ENCODE measurements at regions not wholly inside any gene's neighbourhood (a gene's known extent, or its start where the extent isn't known, plus 50 kb on each side); places are given as distances from the start of the nearest gene placed in this dataset.

GRCh38 chr22:27129266-27129665 lies 471.9 kb downstream of the MIAT start:
- DNase-seq, result peak; percentile 77

DNA sequence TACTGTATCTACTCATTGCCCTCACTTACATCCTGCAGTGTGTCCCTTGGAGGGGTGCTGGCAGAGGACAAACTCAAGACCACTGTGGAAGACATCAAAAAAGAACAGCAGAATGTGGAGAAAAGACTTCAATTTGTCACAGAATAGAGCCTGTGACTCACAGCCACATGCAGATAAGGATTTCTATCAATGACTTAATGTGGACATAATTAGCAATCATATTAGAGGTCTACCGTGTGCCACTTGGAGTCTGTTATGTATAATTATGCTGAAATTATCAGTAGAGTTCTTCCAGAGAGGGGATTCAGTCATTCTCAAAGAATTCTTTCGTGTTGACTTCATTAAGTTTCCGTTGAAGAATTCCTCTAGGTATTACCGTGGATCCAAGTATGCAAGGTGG lies 473.5 kb downstream of the MIAT start:
- no peak for DNase-seq

DNA sequence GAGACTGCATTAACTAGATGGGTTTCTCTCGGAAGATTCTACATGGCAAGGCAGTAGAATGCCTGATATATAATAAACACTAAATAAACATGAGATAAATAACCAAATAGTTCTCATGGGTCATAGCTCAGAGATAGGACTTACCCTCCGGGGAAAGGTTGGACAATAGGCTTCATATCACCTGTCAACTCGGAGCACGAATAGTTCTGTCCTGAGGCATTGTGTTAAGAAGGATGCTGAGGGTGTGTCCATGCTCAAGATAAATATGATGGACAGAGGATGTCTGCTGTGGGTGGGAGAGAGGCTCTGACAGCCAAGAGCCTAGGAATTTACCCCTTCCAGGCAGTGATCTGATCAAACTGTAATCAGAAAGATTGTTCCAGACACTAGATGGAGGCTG lies 474.0 kb downstream of the MIAT start:
- no peak for DNase-seq

DNA sequence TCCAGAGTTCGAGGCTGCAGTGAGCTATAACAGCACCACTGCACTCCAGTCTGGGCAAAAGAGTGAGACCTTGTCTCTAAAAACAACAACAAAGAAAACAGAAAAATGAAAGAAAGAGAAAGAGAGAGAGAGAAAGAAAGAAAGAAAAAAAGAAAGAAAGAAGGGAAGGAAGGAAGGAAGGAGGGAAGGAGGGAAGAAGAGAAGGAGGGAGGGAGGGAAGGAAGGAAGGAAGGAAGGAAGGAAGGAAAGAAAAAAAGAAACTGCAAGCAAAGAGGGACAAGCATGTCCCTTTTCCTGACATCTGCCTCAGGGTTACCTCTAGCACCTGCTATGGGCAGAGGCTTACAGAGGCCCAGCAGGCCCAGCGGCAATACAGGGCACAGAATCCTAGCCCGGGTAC lies 475.0 kb downstream of the MIAT start:
- DNase-seq, result no peak

DNA sequence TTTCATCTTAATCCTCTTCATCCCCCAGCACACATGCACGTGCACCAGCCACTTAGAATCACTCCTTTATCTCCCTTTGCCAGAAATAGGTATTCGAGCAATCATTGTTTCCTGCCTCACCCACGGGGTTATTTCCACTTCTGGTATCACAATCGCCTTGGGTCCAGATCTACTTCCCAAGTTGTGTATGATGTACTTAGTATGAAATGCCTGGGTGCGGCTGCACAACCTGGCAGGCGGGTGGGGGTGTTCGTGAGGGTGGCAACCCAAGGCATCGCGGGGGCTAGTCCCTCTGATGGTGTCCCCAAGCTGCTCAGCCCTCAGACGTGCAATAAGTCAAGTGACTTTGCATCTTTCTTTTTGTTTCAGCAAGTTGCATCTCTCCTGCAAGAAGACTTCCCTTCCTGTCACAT lies 475.6 kb downstream of the MIAT start:
- DNase-seq, result no peak

DNA sequence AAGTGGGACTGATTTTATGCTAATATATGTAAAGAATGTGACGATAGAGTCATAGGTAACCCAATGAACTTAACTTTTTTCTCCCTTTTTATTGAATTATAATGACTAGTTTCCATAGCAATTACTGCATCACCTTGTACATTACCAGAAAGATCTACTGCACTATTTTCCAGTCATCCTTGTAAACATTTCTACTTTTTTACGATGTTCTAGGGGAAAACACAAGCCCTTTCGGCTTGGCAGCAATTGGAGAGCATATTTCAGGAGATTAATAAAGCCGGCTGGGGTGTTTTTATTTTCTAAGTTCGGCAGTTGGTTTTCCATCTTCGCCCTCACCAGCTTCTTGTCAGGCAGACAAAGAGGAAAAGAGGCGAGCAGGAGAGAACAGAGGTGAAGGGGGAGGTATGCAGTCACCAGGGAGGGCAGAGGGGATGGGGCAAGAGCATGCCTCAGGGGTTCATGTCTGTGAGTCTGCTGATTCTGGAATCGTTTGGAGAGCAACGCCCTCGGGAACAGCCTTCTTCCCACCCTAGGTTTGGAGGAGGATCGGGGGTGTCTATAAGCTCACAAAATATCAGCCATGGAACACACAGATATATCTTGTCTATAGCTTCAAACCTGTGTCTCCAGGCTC lies 476.4 kb downstream of the MIAT start:
- DNase-seq, result no peak

DNA sequence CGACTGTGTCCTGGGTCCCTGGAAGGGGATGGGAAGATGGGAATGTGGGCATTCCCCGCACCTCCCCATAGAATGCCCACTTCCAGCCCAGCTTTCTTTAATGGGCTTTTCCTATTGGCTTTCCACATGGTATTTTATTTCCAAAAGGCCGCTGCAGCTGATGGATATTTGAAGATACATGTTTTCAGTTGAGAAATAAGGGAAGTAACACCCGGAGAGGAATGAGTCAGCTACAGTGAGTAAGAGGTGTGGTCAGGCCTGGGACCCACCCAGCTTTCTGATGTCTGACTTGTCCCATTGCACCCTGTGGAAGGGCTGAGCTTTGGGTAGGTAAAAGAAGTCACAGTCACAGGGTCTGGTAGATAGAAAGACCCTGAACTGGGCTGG lies 476.9 kb downstream of the MIAT start:
- peak; percentile 78 for DNase-seq

DNA sequence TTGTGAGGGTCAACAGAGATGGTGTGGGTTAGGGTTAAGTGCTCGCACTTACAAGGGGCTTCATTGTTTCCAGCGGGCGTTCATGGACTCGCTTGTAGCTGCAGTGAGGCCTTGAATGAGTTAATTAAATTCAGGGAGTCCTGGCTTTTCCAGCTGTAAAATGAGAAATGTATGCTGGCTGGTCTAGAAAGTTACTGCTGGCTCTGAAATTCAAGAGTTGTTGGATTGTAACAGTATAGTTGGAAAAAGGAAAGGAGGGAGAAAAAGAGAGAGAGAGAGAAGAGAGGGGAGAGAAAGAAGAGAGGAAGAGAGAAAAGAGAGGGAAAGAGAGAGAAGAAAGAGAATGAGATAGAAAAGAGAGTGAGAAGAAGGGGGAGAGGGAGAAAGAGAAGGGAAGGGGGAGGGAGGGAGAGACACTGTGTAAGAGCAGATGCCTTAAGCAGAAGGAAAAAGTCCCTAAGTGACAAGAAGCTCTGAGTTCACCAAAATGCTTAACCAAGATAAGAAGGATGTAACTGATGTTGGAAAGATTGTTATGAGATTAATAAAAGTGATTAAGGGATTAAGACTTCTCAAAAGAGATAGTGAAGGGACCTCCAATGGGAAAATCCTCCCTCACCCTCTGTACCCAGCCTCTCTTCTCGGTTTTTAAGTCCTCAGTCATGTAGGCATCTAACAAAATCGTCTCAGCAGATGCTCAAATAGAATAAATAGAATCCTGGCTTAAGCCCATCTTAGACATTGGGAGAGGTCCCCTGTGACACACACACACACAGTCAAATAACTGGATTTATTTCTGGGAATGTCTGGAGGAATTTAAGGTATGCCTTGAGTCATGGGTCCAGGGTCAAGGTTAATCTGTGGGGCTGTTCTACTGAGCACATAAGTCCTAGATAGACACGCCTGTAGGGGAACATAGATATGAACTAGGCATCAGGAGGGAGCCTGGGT lies 477.9 kb downstream of the MIAT start:
- peak; percentile 71 for DNase-seq

- no peak for DNase-seq
Observed at GRCh38 chr22:27136596-27136995, 479.2 kb downstream of the MIAT start.

- no peak for DNase-seq
Observed at GRCh38 chr22:27137871-27138337, 480.5 kb downstream of the MIAT start.

DNA sequence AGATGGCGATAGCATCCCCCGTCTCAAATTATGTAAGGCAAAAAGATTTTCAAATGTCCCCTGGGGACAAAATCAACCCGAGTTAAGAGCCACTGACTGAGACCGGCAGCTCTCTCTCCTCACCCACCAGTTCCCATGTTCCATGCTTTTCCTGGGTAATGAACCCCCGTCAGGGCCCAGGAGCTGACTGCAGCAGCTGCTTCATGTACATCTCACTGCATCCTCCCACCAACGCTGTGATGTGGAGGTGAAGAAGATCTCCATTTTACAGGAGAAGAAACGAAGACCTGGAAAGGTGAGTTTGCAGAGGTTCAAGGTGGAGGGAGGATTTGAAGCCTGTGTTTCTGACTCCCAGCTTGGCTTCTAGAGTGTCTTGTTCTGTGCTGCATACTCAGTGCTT lies 481.1 kb downstream of the MIAT start:
- DNase-seq, result no peak

- peak; percentile 50 for DNase-seq
Observed at GRCh38 chr22:27139935-27140511, 482.6 kb downstream of the MIAT start.

- DNase-seq, result no peak
Observed at GRCh38 chr22:27142286-27142685, 484.9 kb downstream of the MIAT start.

GRCh38 chr22:27144321-27144720 lies 486.9 kb downstream of the MIAT start:
- no peak for DNase-seq

DNA sequence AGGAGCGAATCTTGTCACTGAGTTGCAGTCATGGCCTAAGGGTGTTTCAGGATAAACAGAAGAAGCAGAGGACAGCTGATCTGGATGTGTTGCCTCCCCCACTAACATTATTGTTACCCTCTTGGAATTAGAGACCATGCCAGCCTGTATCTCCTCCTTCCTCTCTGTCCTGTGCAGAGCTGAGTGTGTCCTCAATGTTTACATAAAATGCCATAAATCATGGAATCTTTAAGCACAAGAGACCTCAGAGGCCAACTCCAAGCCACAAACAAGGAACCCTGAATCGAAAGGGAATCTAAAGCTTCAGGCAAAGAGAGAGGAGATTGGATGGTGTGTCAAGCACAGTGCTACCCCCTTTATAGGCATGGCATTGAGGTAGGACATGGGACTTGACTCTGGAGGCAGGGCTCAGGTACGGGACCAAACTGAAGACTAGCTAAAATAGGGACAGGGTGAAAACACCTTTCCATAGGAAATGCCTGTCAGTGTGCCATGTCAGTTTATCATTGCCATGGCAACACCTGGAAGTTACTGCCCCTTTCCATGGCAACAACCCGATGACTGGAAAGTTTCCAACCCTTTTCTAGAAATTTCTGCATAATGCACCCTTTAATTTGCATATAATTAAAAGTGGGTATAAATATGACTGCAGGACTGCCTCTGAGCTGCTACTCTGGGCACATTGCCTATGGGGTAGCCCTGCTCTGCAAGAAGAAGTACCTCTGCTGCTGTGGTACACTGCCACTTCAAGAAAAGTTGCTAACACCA lies 489.7 kb downstream of the MIAT start:
- no peak for DNase-seq

DNA sequence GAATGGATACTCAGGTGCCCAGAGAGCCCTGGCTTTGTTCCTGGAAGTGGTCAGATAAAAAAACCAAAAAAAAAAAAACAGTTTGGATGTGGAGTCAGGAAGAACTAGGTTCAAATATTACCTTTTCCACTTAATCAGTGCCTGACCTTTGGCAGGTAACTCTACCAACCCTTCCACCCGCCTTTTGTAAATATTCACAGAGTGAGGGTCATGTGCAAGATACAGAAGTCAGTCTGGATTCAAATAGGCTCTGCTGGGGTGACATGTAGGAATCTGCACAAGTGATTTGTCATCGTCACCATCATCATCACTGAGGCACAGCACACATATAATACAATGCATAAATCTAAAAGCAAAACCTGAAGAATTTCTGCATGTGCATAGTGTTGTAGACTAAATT lies 490.7 kb downstream of the MIAT start:
- DNase-seq, result no peak

DNA sequence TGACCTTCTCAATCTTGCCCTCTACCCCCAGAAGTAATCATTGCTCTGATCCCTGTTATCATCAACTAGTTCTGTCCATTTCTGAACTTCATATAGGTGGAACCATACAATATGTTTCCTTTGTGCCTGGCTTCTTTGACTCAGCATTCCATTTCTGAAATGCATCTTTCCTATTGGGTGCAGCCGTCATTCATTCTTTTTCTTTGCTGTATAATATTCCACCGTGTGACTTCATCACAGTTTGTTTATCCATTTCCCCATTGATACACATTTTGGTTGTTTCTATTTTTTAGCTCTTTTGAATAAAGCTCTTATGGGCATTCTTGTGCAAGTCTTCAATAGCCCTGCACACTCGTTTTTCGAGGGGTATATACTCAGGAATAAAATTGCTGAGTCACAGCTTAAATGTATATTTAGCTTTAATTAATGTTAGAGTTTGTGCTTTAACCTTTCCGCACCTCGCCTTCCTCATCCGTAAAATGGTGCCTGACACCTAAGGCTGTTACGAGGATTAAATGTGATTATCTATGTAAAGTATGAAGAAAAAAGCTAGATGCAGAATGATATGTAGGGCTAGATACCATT lies 491.6 kb downstream of the MIAT start:
- no peak for DNase-seq

- DNase-seq, result no peak
Observed at GRCh38 chr22:27149921-27150543, 492.6 kb downstream of the MIAT start.

DNA sequence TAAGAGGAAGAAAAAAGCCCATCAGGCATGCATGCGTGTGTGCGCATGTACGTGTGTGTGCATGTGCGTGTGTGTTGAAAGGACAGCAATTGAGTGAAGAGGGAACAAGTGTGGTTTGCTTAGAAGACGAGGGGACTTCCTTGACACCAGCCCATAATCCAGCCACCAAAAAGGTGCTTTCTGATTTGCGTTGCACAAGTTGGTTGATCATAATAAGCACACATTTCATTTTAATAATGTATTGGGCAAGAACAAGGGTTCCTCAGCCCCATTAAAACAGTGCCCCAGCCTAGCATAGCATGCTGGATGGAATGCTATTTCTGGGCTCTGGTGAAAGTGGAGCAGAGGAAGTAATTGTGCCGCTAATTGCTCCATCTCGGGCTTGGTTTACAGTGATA lies 493.2 kb downstream of the MIAT start:
- no peak for DNase-seq

DNA sequence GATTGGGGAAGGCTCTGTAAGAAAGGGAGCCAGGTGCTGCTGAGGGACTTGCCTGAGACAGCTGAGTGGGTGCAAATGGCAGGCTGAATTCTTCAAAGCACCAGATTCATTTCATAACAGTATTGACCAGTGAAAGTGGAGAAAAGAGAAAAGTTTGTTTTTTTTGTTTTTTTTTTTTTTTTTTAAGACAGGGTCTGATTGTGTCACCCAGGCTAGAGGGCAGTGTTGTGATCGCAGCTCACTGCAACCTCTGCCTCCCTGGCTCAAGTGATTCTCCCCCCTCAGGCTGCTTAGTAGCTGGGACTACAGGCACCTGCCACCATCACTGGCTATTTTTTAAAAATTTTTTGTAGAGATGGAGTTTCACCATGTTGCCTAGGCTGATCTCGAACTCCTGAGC lies 494.0 kb downstream of the MIAT start:
- DNase-seq, result no peak

GRCh38 chr22:27152033-27152432 lies 494.6 kb downstream of the MIAT start:
- no peak for DNase-seq

DNA sequence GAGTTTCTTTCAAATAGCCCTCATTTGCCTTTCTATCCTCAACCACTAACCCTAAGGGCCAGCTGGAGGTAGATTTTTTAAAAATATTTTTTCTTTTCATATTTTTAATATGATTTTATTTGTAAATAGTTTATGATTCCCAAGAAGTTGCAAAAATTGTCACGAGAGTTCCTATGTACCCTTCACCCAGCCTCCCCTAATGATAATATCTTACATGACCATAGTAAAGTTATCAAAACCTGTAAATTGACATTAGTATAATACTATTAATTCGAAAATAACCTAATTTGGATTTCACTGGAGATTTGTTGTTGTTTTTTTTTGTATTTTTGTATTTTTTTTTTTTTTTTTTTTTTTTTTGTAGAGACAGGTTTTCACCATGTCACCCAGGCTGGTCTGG lies 495.5 kb downstream of the MIAT start:
- no peak for DNase-seq
